ENCODE measurements at regions not wholly inside any gene's neighbourhood (a gene's known extent, or its start where the extent isn't known, plus 50 kb on each side); places are given as distances from the start of the nearest gene placed in this dataset.

- TF ChIP-seq, protein P1, sequence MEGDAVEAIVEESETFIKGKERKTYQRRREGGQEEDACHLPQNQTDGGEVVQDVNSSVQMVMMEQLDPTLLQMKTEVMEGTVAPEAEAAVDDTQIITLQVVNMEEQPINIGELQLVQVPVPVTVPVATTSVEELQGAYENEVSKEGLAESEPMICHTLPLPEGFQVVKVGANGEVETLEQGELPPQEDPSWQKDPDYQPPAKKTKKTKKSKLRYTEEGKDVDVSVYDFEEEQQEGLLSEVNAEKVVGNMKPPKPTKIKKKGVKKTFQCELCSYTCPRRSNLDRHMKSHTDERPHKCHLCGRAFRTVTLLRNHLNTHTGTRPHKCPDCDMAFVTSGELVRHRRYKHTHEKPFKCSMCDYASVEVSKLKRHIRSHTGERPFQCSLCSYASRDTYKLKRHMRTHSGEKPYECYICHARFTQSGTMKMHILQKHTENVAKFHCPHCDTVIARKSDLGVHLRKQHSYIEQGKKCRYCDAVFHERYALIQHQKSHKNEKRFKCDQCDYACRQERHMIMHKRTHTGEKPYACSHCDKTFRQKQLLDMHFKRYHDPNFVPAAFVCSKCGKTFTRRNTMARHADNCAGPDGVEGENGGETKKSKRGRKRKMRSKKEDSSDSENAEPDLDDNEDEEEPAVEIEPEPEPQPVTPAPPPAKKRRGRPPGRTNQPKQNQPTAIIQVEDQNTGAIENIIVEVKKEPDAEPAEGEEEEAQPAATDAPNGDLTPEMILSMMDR (IDR thresholded peaks at IDR 0.05; ENCODE audit: insufficient read depth, low read length, poor library complexity, severe bottlenecking): no peak
- no peak for TF ChIP-seq EZH2phosphoT487 (conservative IDR thresholded peaks at IDR 0.05; ENCODE audit: low read length)
- H2AFZ ChIP-seq (ENCODE audit: low read depth, low read length, severe bottlenecking): no peak overlapping the region
- no peaks in the 10 kb centered on the region for H3K9me2 ChIP-seq (replicated peaks; ENCODE audit: insufficient read depth, low read length)
- H3K27ac ChIP-seq (ENCODE audit: low read depth, low read length): no peak overlapping the region
- no peaks in the 10 kb centered on the region for H3K27me3 ChIP-seq (ENCODE audit: low read length)
- H3K36me3 ChIP-seq (ENCODE audit: low read length): no peaks in the 10 kb centered on the region
- no peaks in the 10 kb centered on the region for H3F3A ChIP-seq (ENCODE audit: insufficient read depth)
- no peak overlapping the region for H3K4me3 ChIP-seq (ENCODE audit: insufficient read depth, low read length, poor library complexity, severe bottlenecking)
- no peak overlapping the region for H3K4me2 ChIP-seq (ENCODE audit: low read depth, low read length, poor library complexity, severe bottlenecking)
- H3K9ac ChIP-seq (ENCODE audit: low read length): no peak overlapping the region
- H3K9me3 ChIP-seq (ENCODE audit: insufficient read depth, low read length): no peaks in the 10 kb centered on the region
- no peaks in the 10 kb centered on the region for H3K79me2 ChIP-seq (ENCODE audit: insufficient read depth, low read length)
- no peaks in the 10 kb centered on the region for H4K20me1 ChIP-seq (ENCODE audit: low read depth, low read length)
Observed at GRCh38 chr6:98633886-98634285, 200.5 kb upstream of the POU3F2 start.

GRCh38 chr6:98634569-98634968, 199.8 kb upstream of the POU3F2 start:
- Histone ChIP-seq H3K4me3 (ENCODE audit: insufficient read depth, low read length, poor library complexity, severe bottlenecking) (no peak overlapping the region), H2AFZ (ENCODE audit: low read depth, low read length, severe bottlenecking) (no peak overlapping the region), H3F3A (ENCODE audit: insufficient read depth) (no peaks in the 10 kb centered on the region), H3K9me2 (replicated peaks; ENCODE audit: insufficient read depth, low read length) (no peaks in the 10 kb centered on the region), H3K27me3 (ENCODE audit: low read length) (no peaks in the 10 kb centered on the region), H3K9me3 (ENCODE audit: insufficient read depth, low read length) (no peaks in the 10 kb centered on the region), H3K36me3 (ENCODE audit: low read length) (no peaks in the 10 kb centered on the region), H4K20me1 (ENCODE audit: low read depth, low read length) (no peaks in the 10 kb centered on the region), H3K27ac (ENCODE audit: low read depth, low read length) (no peak overlapping the region), H3K9ac (ENCODE audit: low read length) (no peak overlapping the region), H3K4me2 (ENCODE audit: low read depth, low read length, poor library complexity, severe bottlenecking) (no peak overlapping the region), H3K79me2 (ENCODE audit: insufficient read depth, low read length) (no peaks in the 10 kb centered on the region)
- no peak for TF ChIP-seq EZH2phosphoT487 (conservative IDR thresholded peaks at IDR 0.05; ENCODE audit: low read length)
- TF ChIP-seq, protein P1 (IDR thresholded peaks at IDR 0.05; ENCODE audit: insufficient read depth, low read length, poor library complexity, severe bottlenecking): no peak

GRCh38 chr6:98635191-98635590, 199.2 kb upstream of the POU3F2 start:
- Histone ChIP-seq H3K9me2 (replicated peaks; ENCODE audit: insufficient read depth, low read length) (no peaks in the 10 kb centered on the region), H3K9ac (ENCODE audit: low read length) (no peak overlapping the region), H3K36me3 (ENCODE audit: low read length) (no peaks in the 10 kb centered on the region), H3F3A (ENCODE audit: insufficient read depth) (no peaks in the 10 kb centered on the region), H3K4me3 (ENCODE audit: insufficient read depth, low read length, poor library complexity, severe bottlenecking) (no peak overlapping the region), H3K4me2 (ENCODE audit: low read depth, low read length, poor library complexity, severe bottlenecking) (no peak overlapping the region), H3K27ac (ENCODE audit: low read depth, low read length) (no peak overlapping the region), H2AFZ (ENCODE audit: low read depth, low read length, severe bottlenecking) (no peak overlapping the region), H3K27me3 (ENCODE audit: low read length) (no peaks in the 10 kb centered on the region), H3K79me2 (ENCODE audit: insufficient read depth, low read length) (no peaks in the 10 kb centered on the region), H4K20me1 (ENCODE audit: low read depth, low read length) (no peaks in the 10 kb centered on the region), H3K9me3 (ENCODE audit: insufficient read depth, low read length) (no peaks in the 10 kb centered on the region)
- TF ChIP-seq, protein P1 (IDR thresholded peaks at IDR 0.05; ENCODE audit: insufficient read depth, low read length, poor library complexity, severe bottlenecking): no peak
- TF ChIP-seq EZH2phosphoT487 (conservative IDR thresholded peaks at IDR 0.05; ENCODE audit: low read length): no peak
